WTC11 (cell line): ENCODE measurements at regions not wholly inside any gene's neighbourhood (a gene's known extent, or its start where the extent isn't known, plus 50 kb on each side); places are given as distances from the start of the nearest gene placed in this dataset.

Experiments used
- CREM ChIP-seq: sonication (generic); formaldehyde crosslinking; IDR thresholded peaks from 2 replicates; pipeline ENCODE4 v1.8.1; 2022; ENCODE audit warnings: mild to moderate bottlenecking, missing genetic modification reagents, moderate library complexity
- HMGA2 ChIP-seq: fragments of 250-450 bp; sonication (Bioruptor Pico); IDR thresholded peaks from 2 replicates; pipeline ENCODE4 v1.4.0; 2021; ENCODE audit warnings: mild to moderate bottlenecking, moderate library complexity
- NFE2L1 ChIP-seq: sonication (generic); formaldehyde crosslinking; IDR thresholded peaks from 2 replicates; pipeline ENCODE4 v1.8.1; 2023; ENCODE audit warnings: missing genetic modification reagents
- NR1H2 ChIP-seq: sonication (generic); formaldehyde crosslinking; IDR thresholded peaks from 2 replicates; pipeline ENCODE4 v1.9.0; 2021; ENCODE audit warnings: mild to moderate bottlenecking, moderate library complexity, missing genetic modification reagents
- TCF7 ChIP-seq: sonication (generic); formaldehyde crosslinking; IDR thresholded peaks from 2 replicates; pipeline ENCODE4 v1.8.0; 2022; ENCODE audit warnings: mild to moderate bottlenecking, low read depth, missing genetic modification reagents, moderate library complexity
- ZNF121 ChIP-seq: sonication (generic); formaldehyde crosslinking; IDR thresholded peaks from 2 replicates; pipeline ENCODE4 v1.8.0; 2023; ENCODE audit warnings: missing genetic modification reagents
- ZNF396 ChIP-seq: fragments of 250-450 bp; sonication (Bioruptor Pico); IDR thresholded peaks from 2 replicates; pipeline ENCODE4 v1.8.0; 2021; ENCODE audit warnings: mild to moderate bottlenecking, moderate library complexity, borderline replicate concordance
- TF ChIP-seq, protein P1 (sequence below): sonication (generic); formaldehyde crosslinking; conservative IDR thresholded peaks from 2 replicates; pipeline ENCODE4 v1.8.1; 2023; ENCODE audit warnings: mild to moderate bottlenecking, low read depth, missing genetic modification reagents, moderate library complexity
- TF ChIP-seq, protein P2 (sequence below): sonication (generic); formaldehyde crosslinking; IDR thresholded peaks from 2 replicates; pipeline ENCODE4 v1.8.0; 2022; ENCODE audit warnings: mild to moderate bottlenecking, missing genetic modification reagents
- TF ChIP-seq, protein P3 (sequence below): fragments of 200-600 bp; IDR thresholded peaks from 2 replicates; pipeline ENCODE4 v1.8.0; 2022; ENCODE audit warnings: antibody characterized with exemption
- TF ChIP-seq, protein P4 (sequence below): fragments of 250-450 bp; sonication (Bioruptor Pico); conservative IDR thresholded peaks from 2 replicates; pipeline ENCODE4 v1.9.0; 2021; ENCODE audit warnings: mild to moderate bottlenecking
- TF ChIP-seq, protein P5 (sequence below): sonication (generic); formaldehyde crosslinking; conservative IDR thresholded peaks from 2 replicates; pipeline ENCODE4 v1.8.1; 2022; ENCODE audit warnings: mild to moderate bottlenecking, missing genetic modification reagents
- TF ChIP-seq, protein P6 (sequence below): sonication (generic); formaldehyde crosslinking; IDR thresholded peaks from 2 replicates; pipeline ENCODE4 v1.8.1; 2022; ENCODE audit warnings: low read depth, mild to moderate bottlenecking, moderate library complexity, missing genetic modification reagents, borderline replicate concordance
- TF ChIP-seq, protein P7 (sequence below): sonication (generic); formaldehyde crosslinking; IDR thresholded peaks from 2 replicates; pipeline ENCODE4 v1.8.0; 2022; ENCODE audit warnings: mild to moderate bottlenecking, missing genetic modification reagents

DNA sequence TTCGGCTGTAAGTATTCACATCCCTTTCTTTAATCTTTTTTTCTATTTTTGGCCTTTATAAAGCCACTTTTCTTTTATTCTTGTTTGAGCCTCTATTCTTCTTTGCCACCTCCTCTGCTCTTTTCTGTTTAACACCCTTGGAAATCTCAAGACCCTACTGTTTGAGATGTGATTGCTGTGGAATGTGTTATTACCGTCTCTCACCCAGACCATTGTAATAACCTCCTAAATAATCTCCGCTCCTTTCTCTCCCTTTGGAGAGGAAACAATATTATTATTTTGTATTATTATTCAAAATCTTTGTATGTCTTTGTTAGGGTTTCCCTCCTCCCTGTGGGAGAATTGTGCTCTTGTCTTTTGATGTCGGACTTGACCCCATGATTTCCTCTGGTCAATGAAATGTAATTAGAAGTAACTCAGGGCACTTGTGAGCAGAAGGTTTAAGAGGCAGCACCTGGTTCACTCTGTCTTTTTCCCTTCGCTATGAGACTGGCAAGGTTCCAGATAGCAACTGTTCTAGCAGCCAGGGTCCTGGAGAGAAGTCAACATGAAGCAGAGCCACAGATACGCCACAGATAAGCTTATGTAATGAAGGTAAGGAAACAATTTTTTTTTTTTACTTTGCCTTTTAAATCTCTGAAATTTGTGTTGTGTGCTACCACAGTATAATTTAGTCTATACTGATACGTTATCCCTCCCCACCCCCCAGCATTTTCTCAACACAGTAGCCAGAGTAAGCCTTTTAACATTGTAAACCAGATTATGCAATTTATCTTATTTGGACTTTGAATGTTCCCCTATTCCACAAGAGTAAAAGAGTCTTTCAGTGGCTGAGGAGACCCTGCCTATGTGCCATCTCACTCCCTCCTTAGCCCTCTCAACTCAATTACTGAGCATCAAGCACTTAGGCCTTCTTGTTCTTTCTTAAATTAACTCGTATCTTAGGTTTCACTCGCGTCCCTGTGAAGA, 601.2 kb upstream of the ZNF804A start:
- TF ChIP-seq, protein P1, sequence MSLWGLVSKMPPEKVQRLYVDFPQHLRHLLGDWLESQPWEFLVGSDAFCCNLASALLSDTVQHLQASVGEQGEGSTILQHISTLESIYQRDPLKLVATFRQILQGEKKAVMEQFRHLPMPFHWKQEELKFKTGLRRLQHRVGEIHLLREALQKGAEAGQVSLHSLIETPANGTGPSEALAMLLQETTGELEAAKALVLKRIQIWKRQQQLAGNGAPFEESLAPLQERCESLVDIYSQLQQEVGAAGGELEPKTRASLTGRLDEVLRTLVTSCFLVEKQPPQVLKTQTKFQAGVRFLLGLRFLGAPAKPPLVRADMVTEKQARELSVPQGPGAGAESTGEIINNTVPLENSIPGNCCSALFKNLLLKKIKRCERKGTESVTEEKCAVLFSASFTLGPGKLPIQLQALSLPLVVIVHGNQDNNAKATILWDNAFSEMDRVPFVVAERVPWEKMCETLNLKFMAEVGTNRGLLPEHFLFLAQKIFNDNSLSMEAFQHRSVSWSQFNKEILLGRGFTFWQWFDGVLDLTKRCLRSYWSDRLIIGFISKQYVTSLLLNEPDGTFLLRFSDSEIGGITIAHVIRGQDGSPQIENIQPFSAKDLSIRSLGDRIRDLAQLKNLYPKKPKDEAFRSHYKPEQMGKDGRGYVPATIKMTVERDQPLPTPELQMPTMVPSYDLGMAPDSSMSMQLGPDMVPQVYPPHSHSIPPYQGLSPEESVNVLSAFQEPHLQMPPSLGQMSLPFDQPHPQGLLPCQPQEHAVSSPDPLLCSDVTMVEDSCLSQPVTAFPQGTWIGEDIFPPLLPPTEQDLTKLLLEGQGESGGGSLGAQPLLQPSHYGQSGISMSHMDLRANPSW (CRISPR knock-in tag) = no peak
- no peak for TF ChIP-seq ZNF396 (CRISPR knock-in tag)
- TF ChIP-seq, protein P2, sequence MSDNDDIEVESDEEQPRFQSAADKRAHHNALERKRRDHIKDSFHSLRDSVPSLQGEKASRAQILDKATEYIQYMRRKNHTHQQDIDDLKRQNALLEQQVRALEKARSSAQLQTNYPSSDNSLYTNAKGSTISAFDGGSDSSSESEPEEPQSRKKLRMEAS (CRISPR knock-in tag) = no peak
- TF ChIP-seq, protein P3, sequence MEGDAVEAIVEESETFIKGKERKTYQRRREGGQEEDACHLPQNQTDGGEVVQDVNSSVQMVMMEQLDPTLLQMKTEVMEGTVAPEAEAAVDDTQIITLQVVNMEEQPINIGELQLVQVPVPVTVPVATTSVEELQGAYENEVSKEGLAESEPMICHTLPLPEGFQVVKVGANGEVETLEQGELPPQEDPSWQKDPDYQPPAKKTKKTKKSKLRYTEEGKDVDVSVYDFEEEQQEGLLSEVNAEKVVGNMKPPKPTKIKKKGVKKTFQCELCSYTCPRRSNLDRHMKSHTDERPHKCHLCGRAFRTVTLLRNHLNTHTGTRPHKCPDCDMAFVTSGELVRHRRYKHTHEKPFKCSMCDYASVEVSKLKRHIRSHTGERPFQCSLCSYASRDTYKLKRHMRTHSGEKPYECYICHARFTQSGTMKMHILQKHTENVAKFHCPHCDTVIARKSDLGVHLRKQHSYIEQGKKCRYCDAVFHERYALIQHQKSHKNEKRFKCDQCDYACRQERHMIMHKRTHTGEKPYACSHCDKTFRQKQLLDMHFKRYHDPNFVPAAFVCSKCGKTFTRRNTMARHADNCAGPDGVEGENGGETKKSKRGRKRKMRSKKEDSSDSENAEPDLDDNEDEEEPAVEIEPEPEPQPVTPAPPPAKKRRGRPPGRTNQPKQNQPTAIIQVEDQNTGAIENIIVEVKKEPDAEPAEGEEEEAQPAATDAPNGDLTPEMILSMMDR = no peak
- TF ChIP-seq, protein P4, sequence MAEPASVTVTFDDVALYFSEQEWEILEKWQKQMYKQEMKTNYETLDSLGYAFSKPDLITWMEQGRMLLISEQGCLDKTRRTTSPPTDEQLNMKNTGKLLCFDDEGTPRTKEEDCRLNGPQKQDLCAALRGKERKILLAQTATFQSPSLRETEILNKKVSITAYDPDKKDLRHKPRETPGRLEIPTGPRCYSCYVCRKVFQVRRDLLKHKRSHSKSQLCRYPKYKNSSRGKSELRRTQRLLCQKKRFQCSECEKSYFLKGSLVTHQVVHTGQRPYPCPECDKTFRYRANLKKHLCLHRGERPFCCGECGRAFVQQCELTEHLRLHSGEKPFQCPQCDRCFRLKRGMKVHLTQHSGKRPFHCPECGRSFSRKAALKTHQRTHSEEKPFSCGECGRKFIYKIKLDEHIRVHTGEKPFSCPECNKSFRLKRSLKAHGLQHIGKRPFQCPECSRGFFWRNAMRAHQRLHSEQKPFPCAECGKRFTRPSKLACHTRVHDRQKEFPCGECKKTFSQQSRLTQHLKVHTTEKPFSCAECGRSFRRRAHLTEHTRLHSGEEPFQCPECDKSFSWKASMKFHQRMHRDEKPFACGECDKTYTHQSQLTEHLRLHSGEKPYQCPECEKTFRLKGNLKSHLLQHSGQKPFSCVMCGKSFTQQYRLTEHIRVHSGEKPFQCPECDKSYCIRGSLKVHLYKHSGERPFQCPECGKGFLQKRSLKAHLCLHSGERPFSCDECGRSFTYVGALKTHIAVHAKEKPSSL = no peak
- TF ChIP-seq ZNF121 = no peak
- TF ChIP-seq NR1H2 = no peak
- TF ChIP-seq HMGA2 = no peak
- TF ChIP-seq CREM (CRISPR knock-in tag) = no peak
- TF ChIP-seq TCF7 (CRISPR knock-in tag) = no peak
- TF ChIP-seq, protein P5, sequence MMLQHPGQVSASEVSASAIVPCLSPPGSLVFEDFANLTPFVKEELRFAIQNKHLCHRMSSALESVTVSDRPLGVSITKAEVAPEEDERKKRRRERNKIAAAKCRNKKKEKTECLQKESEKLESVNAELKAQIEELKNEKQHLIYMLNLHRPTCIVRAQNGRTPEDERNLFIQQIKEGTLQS (CRISPR knock-in tag) = no peak
- no peak for TF ChIP-seq NFE2L1 (CRISPR knock-in tag)
- TF ChIP-seq, protein P6, sequence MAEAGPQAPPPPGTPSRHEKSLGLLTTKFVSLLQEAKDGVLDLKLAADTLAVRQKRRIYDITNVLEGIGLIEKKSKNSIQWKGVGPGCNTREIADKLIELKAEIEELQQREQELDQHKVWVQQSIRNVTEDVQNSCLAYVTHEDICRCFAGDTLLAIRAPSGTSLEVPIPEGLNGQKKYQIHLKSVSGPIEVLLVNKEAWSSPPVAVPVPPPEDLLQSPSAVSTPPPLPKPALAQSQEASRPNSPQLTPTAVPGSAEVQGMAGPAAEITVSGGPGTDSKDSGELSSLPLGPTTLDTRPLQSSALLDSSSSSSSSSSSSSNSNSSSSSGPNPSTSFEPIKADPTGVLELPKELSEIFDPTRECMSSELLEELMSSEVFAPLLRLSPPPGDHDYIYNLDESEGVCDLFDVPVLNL (CRISPR knock-in tag) = no peak
- TF ChIP-seq, protein P7, sequence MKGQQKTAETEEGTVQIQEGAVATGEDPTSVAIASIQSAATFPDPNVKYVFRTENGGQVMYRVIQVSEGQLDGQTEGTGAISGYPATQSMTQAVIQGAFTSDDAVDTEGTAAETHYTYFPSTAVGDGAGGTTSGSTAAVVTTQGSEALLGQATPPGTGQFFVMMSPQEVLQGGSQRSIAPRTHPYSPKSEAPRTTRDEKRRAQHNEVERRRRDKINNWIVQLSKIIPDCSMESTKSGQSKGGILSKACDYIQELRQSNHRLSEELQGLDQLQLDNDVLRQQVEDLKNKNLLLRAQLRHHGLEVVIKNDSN (CRISPR knock-in tag) = no peak
